ENCODE measurements at regions not wholly inside any gene's neighbourhood (a gene's known extent, or its start where the extent isn't known, plus 50 kb on each side); places are given as distances from the start of the nearest gene placed in this dataset.

GRCh38 chr17:28267720-28268609 is 51.0 kb upstream of the TMEM97 start:
- TF ChIP-seq ELF4 (IDR thresholded peaks at IDR 0.05) (no peak), NFRKB (IDR thresholded peaks at IDR 0.05) (no peak), LEF1 (IDR thresholded peaks at IDR 0.05; ENCODE audit: borderline replicate concordance) (no peak), SP1 (IDR thresholded peaks at IDR 0.05) (no peak), FOXM1 (IDR thresholded peaks at IDR 0.05; ENCODE audit: borderline replicate concordance) (no peak), SUZ12 (IDR thresholded peaks at IDR 0.05) (no peak), FOXK2 (IDR thresholded peaks at IDR 0.05) (no peak), ARNT (IDR thresholded peaks at IDR 0.05) (no peak), FOXA1 (IDR thresholded peaks at IDR 0.05) (no peak), HDGF (IDR thresholded peaks at IDR 0.05; ENCODE audit: borderline replicate concordance) (no peak), ZNF384 (IDR thresholded peaks at IDR 0.05) (no peak), BHLHE40 (IDR thresholded peaks at IDR 0.05; ENCODE audit: borderline replicate concordance) (no peak), TARDBP (IDR thresholded peaks at IDR 0.05) (no peak), L3MBTL2 (conservative IDR thresholded peaks at IDR 0.05) (no peak)
- TF ChIP-seq, protein P1, sequence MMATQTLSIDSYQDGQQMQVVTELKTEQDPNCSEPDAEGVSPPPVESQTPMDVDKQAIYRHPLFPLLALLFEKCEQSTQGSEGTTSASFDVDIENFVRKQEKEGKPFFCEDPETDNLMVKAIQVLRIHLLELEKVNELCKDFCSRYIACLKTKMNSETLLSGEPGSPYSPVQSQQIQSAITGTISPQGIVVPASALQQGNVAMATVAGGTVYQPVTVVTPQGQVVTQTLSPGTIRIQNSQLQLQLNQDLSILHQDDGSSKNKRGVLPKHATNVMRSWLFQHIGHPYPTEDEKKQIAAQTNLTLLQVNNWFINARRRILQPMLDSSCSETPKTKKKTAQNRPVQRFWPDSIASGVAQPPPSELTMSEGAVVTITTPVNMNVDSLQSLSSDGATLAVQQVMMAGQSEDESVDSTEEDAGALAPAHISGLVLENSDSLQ (IDR thresholded peaks at IDR 0.05) = no peak
- ChIA-PET CTCF (interaction anchor here (0.7 kb wide), 1 partner anchor 36 kb away, joined by 3 read pairs; no protein-coding TSS in a partner anchor), POLR2A (interaction anchor here (1.6 kb wide), 1 partner anchor 376 kb away, joined by 3 read pairs; no protein-coding TSS in a partner anchor)
- DNase-seq (ENCODE audit: extremely low spot score) = no peak

GRCh38 chr17:28268610-28269313 is 50.2 kb upstream of the TMEM97 start:
- TF ChIP-seq FOXK2 (IDR thresholded peaks at IDR 0.05) = no peak
- TF ChIP-seq BHLHE40 (IDR thresholded peaks at IDR 0.05; ENCODE audit: borderline replicate concordance) = no peak
- no peak for TF ChIP-seq ELF4 (IDR thresholded peaks at IDR 0.05)
- no peak for TF ChIP-seq NFRKB (IDR thresholded peaks at IDR 0.05)
- TF ChIP-seq ARNT (IDR thresholded peaks at IDR 0.05) = no peak
- TF ChIP-seq CTBP1 (IDR thresholded peaks at IDR 0.05; ENCODE audit: borderline replicate concordance) = no peak
- ChIA-PET CTCF (no interaction called here), POLR2A (interaction anchor here (1.0 to 1.6 kb wide), 2 partner anchors 35 to 376 kb away, joined by 3 read pairs; no protein-coding TSS in a partner anchor)
- DNase-seq (ENCODE audit: extremely low spot score) = no peak

Data from HEK293T (cell line).